HepG2 (cell line): ENCODE measurements at regions not wholly inside any gene's neighbourhood (a gene's known extent, or its start where the extent isn't known, plus 50 kb on each side); places are given as distances from the start of the nearest gene placed in this dataset.

Experiments
- ATAC-seq: fragments of 200-7000 bp; cut with Tn5 transposase; 3 replicates; pipeline ENCODE4 v1.9.1; 2020; ENCODE audit warnings: mild to moderate bottlenecking, moderate library complexity
- BruUV-seq: library from RNA; stranded (reverse); fragments of 400-500 nt; replicated peaks from 2 replicates; lab custom pipeline; 2021; lab: Mats Ljungman, UMichigan
- CTCF ChIA-PET: fragments of 300-600 bp; formaldehyde crosslinking; extraction: SDS; loops from one replicate; lab custom pipeline; 2021; ENCODE audit warnings: low total read pairs, inconsistent platforms, low intra/inter-chr PET ratio; lab: Yijun Ruan, JAX
- POLR2A ChIA-PET: fragments of 350-600 bp; sonication (Branson Sonifier 250); formaldehyde crosslinking; loops from one replicate; lab custom pipeline; 2020; ENCODE audit warnings: antibody characterized with exemption, inconsistent platforms; lab: Yijun Ruan, JAX
- DNase-seq: peaks from one replicate; pipeline ENCODE4 v3.0.0-alpha.2; 2015; ENCODE audit warnings: low spot score
- FAIRE-seq: peaks from 3 replicates; lab custom pipeline; 2011; peaks lifted over from hg19 to GRCh38; lab: Jason Lieb, UNC
- H2AFZ ChIP-seq: one replicate; pipeline ENCODE4 v1.6.1; 2011; ENCODE audit warnings: low read length, inconsistent platforms
- H3K27ac ChIP-seq: fragments of 300-600 bp; 3 replicates; pipeline ENCODE4 v1.8.0; 2011; ENCODE audit warnings: mixed run types, mild to moderate bottlenecking, mixed read lengths, low read length, inconsistent platforms; ENCODE audit not compliant: insufficient read depth; ENCODE audit errors: extremely low read length
- H3K27me3 ChIP-seq, 2 experiments: fragments of 200-600 bp in 1 of 2; 2 replicates in 1 of 2; 3 replicates in 1 of 2; pipeline versions ENCODE4 v1.6.0 to v1.8.0; 2011; ENCODE audit warnings: low read length in 2 of 2, mild to moderate bottlenecking in 2 of 2, moderate library complexity in 2 of 2, inconsistent platforms in 1 of 2; ENCODE audit not compliant: insufficient read depth in 2 of 2, control insufficient read depth in 1 of 2
- H3K36me3 ChIP-seq, 2 experiments: fragments of 200-600 bp in 1 of 2; replicated peaks in 1 of 2; 2 replicates in 1 of 2; 3 replicates in 1 of 2; pipeline versions ENCODE4 v1.5.1 to v1.8.0; 2011; ENCODE audit warnings: low read length in 2 of 2, inconsistent platforms in 1 of 2; ENCODE audit not compliant: insufficient read depth in 2 of 2, control insufficient read depth in 1 of 2
- H3K4me1 ChIP-seq: 2 replicates; pipeline ENCODE4 v1.5.1; 2012; ENCODE audit warnings: low read length, inconsistent platforms; ENCODE audit not compliant: insufficient read depth
- H3K4me2 ChIP-seq: 2 replicates; pipeline ENCODE4 v1.6.0; 2011; ENCODE audit warnings: low read depth, low read length, inconsistent platforms
- H3K4me3 ChIP-seq, 3 experiments: fragments of 200-600 bp in 1 of 3; sonication (generic), shearing (Covaris generic) in 1 of 3; replicated peaks in 1 of 3; 2 replicates each; pipeline ENCODE4 v1.5.1; 2011 to 2016; ENCODE audit warnings: low read length in 3 of 3, inconsistent platforms in 2 of 3, low read depth in 2 of 3, mild to moderate bottlenecking in 2 of 3, control low read depth in 1 of 3, mixed read lengths in 1 of 3; ENCODE audit not compliant: insufficient read depth in 1 of 3
- H3K79me2 ChIP-seq: one replicate; pipeline ENCODE4 v1.6.1; 2011; ENCODE audit warnings: low read length, inconsistent platforms; ENCODE audit not compliant: insufficient read depth
- H3K9ac ChIP-seq: 2 replicates; pipeline ENCODE4 v1.6.0; 2011; ENCODE audit warnings: mild to moderate bottlenecking, low read depth, low read length, inconsistent platforms; ENCODE audit not compliant: insufficient read depth
- H3K9me3 ChIP-seq: 2 replicates; pipeline ENCODE4 v1.5.1; 2012; ENCODE audit warnings: mild to moderate bottlenecking, low read length
- H4K20me1 ChIP-seq: 2 replicates; pipeline ENCODE4 v1.6.0; 2011; ENCODE audit warnings: inconsistent platforms, mild to moderate bottlenecking, low read length, moderate library complexity; ENCODE audit not compliant: insufficient read depth
- CBX5 ChIP-seq: sonication (generic); formaldehyde crosslinking; IDR thresholded peaks from 2 replicates; pipeline ENCODE4 v1.4.0; 2020; ENCODE audit warnings: missing genetic modification reagents, borderline replicate concordance
- ELF4 ChIP-seq: sonication (generic); formaldehyde crosslinking; IDR thresholded peaks from 2 replicates; pipeline ENCODE4 v1.5.0; 2020; ENCODE audit warnings: missing genetic modification reagents, mild to moderate bottlenecking, moderate library complexity, borderline replicate concordance
- ERF ChIP-seq: IDR thresholded peaks from 2 replicates; pipeline ENCODE4 v1.6.1; 2018; ENCODE audit warnings: missing biosample characterization, missing genetic modification reagents
- GATA4 ChIP-seq: sonication (generic); IDR thresholded peaks from 2 replicates; pipeline ENCODE4 v1.6.1; 2016; ENCODE audit warnings: antibody characterized with exemption, low read depth, borderline replicate concordance
- HNRNPK ChIP-seq: fragments of 200-400 bp; formaldehyde crosslinking; IDR thresholded peaks from 2 replicates; pipeline ENCODE4 v1.6.1; 2018; ENCODE audit warnings: low read length, low read depth, moderate library complexity, mild to moderate bottlenecking; ENCODE audit not compliant: poor library complexity, severe bottlenecking
- KLF11 ChIP-seq: IDR thresholded peaks from 2 replicates; pipeline ENCODE4 v1.6.1; 2016; ENCODE audit warnings: missing compliant biosample characterization
- MAFF ChIP-seq: IDR thresholded peaks from 2 replicates; pipeline ENCODE4 v1.6.1; 2011; ENCODE audit warnings: low read depth, low read length, improper control_type of control experiment
- PHF20 ChIP-seq: sonication (generic); formaldehyde crosslinking; IDR thresholded peaks from 2 replicates; pipeline ENCODE4 v1.5.0; 2020; ENCODE audit warnings: mild to moderate bottlenecking, missing genetic modification reagents
- RORA ChIP-seq: sonication (generic); formaldehyde crosslinking; IDR thresholded peaks from 2 replicates; pipeline ENCODE4 v1.5.0; 2020; ENCODE audit warnings: mild to moderate bottlenecking, missing genetic modification reagents, moderate library complexity
- SNAI1 ChIP-seq: sonication (generic); formaldehyde crosslinking; IDR thresholded peaks from 2 replicates; pipeline ENCODE4 v1.5.0; 2020; ENCODE audit warnings: mild to moderate bottlenecking, missing genetic modification reagents, borderline replicate concordance
- TCF7L2 ChIP-seq: IDR thresholded peaks from 2 replicates; pipeline ENCODE4 v1.6.1; 2011; ENCODE audit warnings: mild to moderate bottlenecking, low read depth, low read length, moderate library complexity
- WGBS: methylation state at CpG from one replicate; pipeline ENCODE4 v1.1.6; 2017; ENCODE audit warnings: low lambda C conversion rate; 5-methylcytosine and 5-hydroxymethylcytosine counted together
- in situ Hi-C: cut with HindIII; loops from 2 replicates; pipeline ENCODE4 v1.10.0; 2017; ENCODE audit warnings: low pct_unique_long_range_greater_than_20kb; ENCODE audit not compliant: extremely low pct_ligation_motif_present
- intact Hi-C: fragments of 100-400 bp; cut with micrococcal nuclease; formaldehyde crosslinking; loops from one replicate; pipeline ENCODE4 v1.10.0; 2022; ENCODE audit not compliant: unreplicated experiment
- TF ChIP-seq, protein P1 (sequence below): sonication (generic); formaldehyde crosslinking; IDR thresholded peaks from 2 replicates; pipeline ENCODE4 v1.4.0; 2020; ENCODE audit warnings: low read depth, mild to moderate bottlenecking, missing genetic modification reagents

DNA sequence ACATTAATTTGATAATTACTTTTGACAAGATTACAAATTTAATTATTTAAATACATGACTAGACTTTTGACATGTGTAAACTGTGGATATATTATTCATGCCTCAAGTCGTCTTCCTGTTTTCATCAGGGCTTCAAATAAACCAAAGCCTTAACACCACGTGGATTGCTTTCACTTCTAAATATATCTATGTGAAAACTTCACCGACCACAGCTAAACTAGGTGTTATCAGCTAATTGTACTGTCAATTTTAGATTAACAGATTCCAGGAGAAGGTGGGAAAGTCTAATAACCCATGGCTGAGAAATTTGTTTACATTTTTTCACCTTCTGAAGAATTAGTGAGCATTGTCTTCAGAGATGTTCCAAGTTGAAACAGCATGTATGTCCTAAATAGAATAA is 494.7 kb upstream of the FAM98A start:
- ChIA-PET CTCF (no interaction called here), POLR2A (no interaction called here)
- no peaks in the 10 kb centered on the region for H3K27me3 ChIP-seq
- H2AFZ ChIP-seq = no peak overlapping the region
- no peaks in the 10 kb centered on the region for H4K20me1 ChIP-seq
- H3K79me2 ChIP-seq = no peaks in the 10 kb centered on the region
- TF ChIP-seq ELF4 (CRISPR knock-in tag) (no peak), TCF7L2 (no peak)
- TF ChIP-seq, protein P1, sequence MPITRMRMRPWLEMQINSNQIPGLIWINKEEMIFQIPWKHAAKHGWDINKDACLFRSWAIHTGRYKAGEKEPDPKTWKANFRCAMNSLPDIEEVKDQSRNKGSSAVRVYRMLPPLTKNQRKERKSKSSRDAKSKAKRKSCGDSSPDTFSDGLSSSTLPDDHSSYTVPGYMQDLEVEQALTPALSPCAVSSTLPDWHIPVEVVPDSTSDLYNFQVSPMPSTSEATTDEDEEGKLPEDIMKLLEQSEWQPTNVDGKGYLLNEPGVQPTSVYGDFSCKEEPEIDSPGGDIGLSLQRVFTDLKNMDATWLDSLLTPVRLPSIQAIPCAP (CRISPR knock-in tag) = no peak
- H3K27ac ChIP-seq = no peak overlapping the region
- H3K4me3 ChIP-seq = no peak overlapping the region
- no peak for ATAC-seq
- under 1% methylated on average over 3 of the region's 3 CpGs for WGBS
- FAIRE-seq = no peak
- in situ Hi-C loops (loop anchor here (10.0 kb wide), 1 partner anchor 1321 kb away; no protein-coding TSS in a partner anchor), intact Hi-C loops (no loop called here)
- no peak for DNase-seq
- H3K4me1 ChIP-seq = no peaks in the 10 kb centered on the region
- BruUV-seq = no TSS peak
- H3K9ac ChIP-seq = no peak overlapping the region
- H3K4me2 ChIP-seq = no peak overlapping the region
- no peaks in the 10 kb centered on the region for H3K36me3 ChIP-seq
- no peaks in the 10 kb centered on the region for H3K9me3 ChIP-seq

DNA sequence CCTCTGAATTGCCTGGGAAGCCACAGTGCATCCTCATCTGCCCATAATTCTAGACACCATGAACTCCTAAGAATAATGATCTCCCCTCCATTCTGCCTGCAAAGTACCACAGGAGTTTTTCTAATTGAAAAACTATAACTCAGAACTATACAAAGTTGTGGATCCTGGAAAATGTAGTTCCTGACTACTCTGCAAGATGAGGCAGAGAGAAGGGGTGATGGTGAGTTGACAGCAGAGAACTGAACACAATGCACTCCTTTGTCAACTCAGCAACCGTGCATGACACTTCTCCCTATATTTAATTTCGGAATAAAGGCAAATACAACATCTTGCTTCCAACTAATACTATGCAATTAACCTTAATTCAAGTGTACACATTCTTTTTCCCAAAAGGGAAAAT is 471.1 kb upstream of the FAM98A start:
- ATAC-seq (no peak), DNase-seq (no peak), FAIRE-seq (no peak)
- H3K36me3 ChIP-seq = no peaks in the 10 kb centered on the region
- in situ Hi-C loops (no loop called here), intact Hi-C loops (no loop called here)
- H3K9me3 ChIP-seq = peaks cover 15% of the 10 kb centered on the region; the same call in 1 of the 2 replicates
- H3K4me1 ChIP-seq = no peaks in the 10 kb centered on the region
- no peak overlapping the region for H2AFZ ChIP-seq
- 2% methylated on average over 2 of the region's 2 CpGs for WGBS
- H3K9ac ChIP-seq = no peak overlapping the region
- no peak overlapping the region for H3K4me2 ChIP-seq
- no peaks in the 10 kb centered on the region for H3K27me3 ChIP-seq
- H4K20me1 ChIP-seq = no peaks in the 10 kb centered on the region
- H3K79me2 ChIP-seq = no peaks in the 10 kb centered on the region
- BruUV-seq = no TSS peak
- POLR2A ChIA-PET = no interaction called here
- no peak overlapping the region for H3K4me3 ChIP-seq
- CTCF ChIA-PET = no interaction called here
- H3K27ac ChIP-seq = no peak overlapping the region
- no peak for TF ChIP-seq CBX5
- TF ChIP-seq PHF20 = no peak
- no peak for TF ChIP-seq SNAI1 (CRISPR knock-in tag)
- TF ChIP-seq RORA = no peak
- no peak for TF ChIP-seq ERF (CRISPR knock-in tag)
- no peak for TF ChIP-seq KLF11 (CRISPR knock-in tag)
- no peak for TF ChIP-seq MAFF
- TF ChIP-seq HNRNPK = no peak
- TF ChIP-seq GATA4 = no peak
